ENCODE measurements at regions not wholly inside any gene's neighbourhood (a gene's known extent, or its start where the extent isn't known, plus 50 kb on each side); places are given as distances from the start of the nearest gene placed in this dataset.

- TF ChIP-seq SP1 (CRISPR knock-in tag; IDR thresholded peaks at IDR 0.05), result no peak
- no peak for TF ChIP-seq CTCF (IDR thresholded peaks at IDR 0.05 in 2 of 3, conservative IDR thresholded peaks at IDR 0.05 in 1 of 3; ENCODE audit: insufficient read depth in 2 of 3, low read depth in 1 of 3, low read length in 3 of 3)
- TF ChIP-seq SRSF3 (IDR thresholded peaks at IDR 0.05; ENCODE audit: insufficient read depth, low read length), result no peak
- TF ChIP-seq NR0B1 (IDR thresholded peaks at IDR 0.05; ENCODE audit: partially characterized antibody), result no peak
- no peak for TF ChIP-seq SRF (CRISPR knock-in tag; IDR thresholded peaks at IDR 0.05)
- no peak for TF ChIP-seq THRA (IDR thresholded peaks at IDR 0.05)
- no peak for TF ChIP-seq FIP1L1 (IDR thresholded peaks at IDR 0.05; ENCODE audit: low read depth, low read length, poor library complexity, severe bottlenecking)
- no peak for TF ChIP-seq CUX1 (CRISPR knock-in tag; IDR thresholded peaks at IDR 0.05)
- no peak for TF ChIP-seq SMC3 (conservative IDR thresholded peaks at IDR 0.05; ENCODE audit: insufficient read depth, low read depth, low read length)
- TF ChIP-seq ARID4B (CRISPR knock-in tag; IDR thresholded peaks at IDR 0.05), result no peak
- no peak for TF ChIP-seq PRPF4 (IDR thresholded peaks at IDR 0.05; ENCODE audit: insufficient read depth, low read depth, low read length, poor library complexity, severe bottlenecking)
- no peak for TF ChIP-seq POLR2A (conservative IDR thresholded peaks at IDR 0.05)
- TF ChIP-seq SUPT5H (IDR thresholded peaks at IDR 0.05), result no peak
- no peak for TF ChIP-seq SMARCB1 (IDR thresholded peaks at IDR 0.05; ENCODE audit: insufficient read length, low read depth)
Measured at GRCh38 chr2:7653617-7654016, 736.4 kb downstream of the RNF144A start.

Measured in K562 (cell line).